DMS114 treated with DMSO at 0.1 percent for 48 hours (cell line): ENCODE measurements at regions not wholly inside any gene's neighbourhood (a gene's known extent, or its start where the extent isn't known, plus 50 kb on each side); places are given as distances from the start of the nearest gene placed in this dataset.

Experiments
- DNase-seq: peaks from one replicate; lab custom pipeline; 2025; ENCODE audit not compliant: unreplicated experiment; lab: John Stamatoyannopoulos, UW

- DNase-seq = no peak
These were observed 167.5 kb upstream of the RASGEF1B start for GRCh38 chr4:81639248-81639647.

GRCh38 chr4:81638698-81639097 is 167.0 kb upstream of the RASGEF1B start:
- no peak for DNase-seq

GRCh38 chr4:81635739-81636138 is 164.0 kb upstream of the RASGEF1B start:
- no peak for DNase-seq

GRCh38 chr4:81634766-81635549 is 163.3 kb upstream of the RASGEF1B start:
- DNase-seq = no peak

GRCh38 chr4:81634165-81634564 is 162.5 kb upstream of the RASGEF1B start:
- no peak for DNase-seq

- DNase-seq = no peak
These were observed 161.0 kb upstream of the RASGEF1B start for GRCh38 chr4:81632581-81633299.

GRCh38 chr4:81631958-81632441 is 160.3 kb upstream of the RASGEF1B start:
- DNase-seq = no peak

- no peak for DNase-seq
These were observed 157.7 kb upstream of the RASGEF1B start for GRCh38 chr4:81629366-81629765.

- DNase-seq = no peak
These were observed 156.8 kb upstream of the RASGEF1B start for GRCh38 chr4:81628489-81628888.

GRCh38 chr4:81627590-81627989 is 155.9 kb upstream of the RASGEF1B start:
- no peak for DNase-seq

GRCh38 chr4:81626851-81627250 is 155.1 kb upstream of the RASGEF1B start:
- DNase-seq = no peak

- DNase-seq = no peak
These were observed 154.0 kb upstream of the RASGEF1B start for GRCh38 chr4:81625422-81626417.

GRCh38 chr4:81623434-81623833 is 151.7 kb upstream of the RASGEF1B start:
- DNase-seq = no peak

- DNase-seq = no peak
These were observed 150.9 kb upstream of the RASGEF1B start for GRCh38 chr4:81622474-81623184.

- no peak for DNase-seq
These were observed 150.3 kb upstream of the RASGEF1B start for GRCh38 chr4:81622028-81622427.

- no peak for DNase-seq
These were observed 149.8 kb upstream of the RASGEF1B start for GRCh38 chr4:81621490-81621889.

GRCh38 chr4:81620442-81620841 is 148.7 kb upstream of the RASGEF1B start:
- no peak for DNase-seq

GRCh38 chr4:81617545-81617944 is 145.8 kb upstream of the RASGEF1B start:
- no peak for DNase-seq

- DNase-seq = no peak
These were observed 139.5 kb upstream of the RASGEF1B start for GRCh38 chr4:81611221-81611620.

GRCh38 chr4:81609844-81610243 is 138.1 kb upstream of the RASGEF1B start:
- no peak for DNase-seq
